ENCODE measurements at regions not wholly inside any gene's neighbourhood (a gene's known extent, or its start where the extent isn't known, plus 50 kb on each side); places are given as distances from the start of the nearest gene placed in this dataset.

- Histone ChIP-seq H3K27ac (ENCODE audit: low read length, poor library complexity, severe bottlenecking) (no peak overlapping the region), H2BK5ac (ENCODE audit: low read depth, low read length, poor library complexity, severe bottlenecking) (no peak overlapping the region), H3K79me1 (replicated peaks; ENCODE audit: low read length, poor library complexity, severe bottlenecking) (no peaks in the 10 kb centered on the region), H4K91ac (ENCODE audit: low read length) (no peak overlapping the region), H2AK5ac (ENCODE audit: low read length, severe bottlenecking) (no peak overlapping the region), H3K23ac (ENCODE audit: low read length in 2 of 2) (no peak overlapping the region), H3K4me3 (ENCODE audit: insufficient read depth in 1 of 2, low read depth in 1 of 2, low read length in 2 of 2) (no peak overlapping the region), H3K4ac (ENCODE audit: low read depth in 1 of 2, low read length in 2 of 2) (no peak overlapping the region), H2BK15ac (ENCODE audit: low read depth, poor library complexity, severe bottlenecking) (no peak overlapping the region), H3K36me3 (ENCODE audit: control insufficient read depth in 1 of 2, insufficient read depth in 2 of 2, low read depth in 1 of 2, low read length in 2 of 2) (no peaks in the 10 kb centered on the region), H2AFZ (ENCODE audit: low read depth, low read length) (no peak overlapping the region), H3K14ac (ENCODE audit: low read length in 2 of 2) (no peak overlapping the region), H2BK120ac (ENCODE audit: low read depth, low read length) (no peak overlapping the region), H2BK12ac (ENCODE audit: low read length in 2 of 2) (no peak overlapping the region), H3K18ac (ENCODE audit: low read depth in 1 of 2, low read length in 2 of 2) (no peak overlapping the region), H3K9me3 (ENCODE audit: control insufficient read depth, low read length) (no peaks in the 10 kb centered on the region), H3K4me1 (ENCODE audit: control insufficient read depth, insufficient read depth, low read depth, low read length) (no peaks in the 10 kb centered on the region), H3K27me3 (ENCODE audit: control insufficient read depth in 1 of 2, insufficient read depth in 1 of 2, low read length in 2 of 2) (peaks cover 0 to 51% of the 10 kb centered on the region in 2 experiments), H3K9ac (ENCODE audit: low read length) (no peak overlapping the region), H4K8ac (ENCODE audit: low read length) (no peak overlapping the region), H3K4me2 (ENCODE audit: low read length, poor library complexity, severe bottlenecking) (no peak overlapping the region)
- 85% methylated on average over 14 of the region's 14 CpGs for WGBS
- DNase-seq: no peak
Measured at GRCh38 chr6:170211404-170212025, 79.4 kb downstream of the DLL1 start.

- no peaks in the 10 kb centered on the region for H3K79me1 ChIP-seq (replicated peaks; ENCODE audit: low read length, poor library complexity, severe bottlenecking)
- H3K18ac ChIP-seq (ENCODE audit: low read depth in 1 of 2, low read length in 2 of 2): no peak overlapping the region
- H4K8ac ChIP-seq (ENCODE audit: low read length): no peak overlapping the region
- H3K9me3 ChIP-seq (ENCODE audit: control insufficient read depth, low read length): no peaks in the 10 kb centered on the region
- H3K36me3 ChIP-seq (ENCODE audit: control insufficient read depth in 1 of 2, insufficient read depth in 2 of 2, low read depth in 1 of 2, low read length in 2 of 2): no peaks in the 10 kb centered on the region
- no peak overlapping the region for H2AFZ ChIP-seq (ENCODE audit: low read depth, low read length)
- H2BK5ac ChIP-seq (ENCODE audit: low read depth, low read length, poor library complexity, severe bottlenecking): no peak overlapping the region
- H3K9ac ChIP-seq (ENCODE audit: low read length): no peak overlapping the region
- H3K4me1 ChIP-seq (ENCODE audit: control insufficient read depth, insufficient read depth, low read depth, low read length): no peaks in the 10 kb centered on the region
- H3K14ac ChIP-seq (ENCODE audit: low read length in 2 of 2): no peak overlapping the region
- H2AK5ac ChIP-seq (ENCODE audit: low read length, severe bottlenecking): no peak overlapping the region
- no peak overlapping the region for H2BK120ac ChIP-seq (ENCODE audit: low read depth, low read length)
- H2BK15ac ChIP-seq (ENCODE audit: low read depth, poor library complexity, severe bottlenecking): no peak overlapping the region
- H3K4ac ChIP-seq (ENCODE audit: low read depth in 1 of 2, low read length in 2 of 2): no peak overlapping the region
- H3K4me2 ChIP-seq (ENCODE audit: low read length, poor library complexity, severe bottlenecking): no peak overlapping the region
- no peak for DNase-seq
- H3K23ac ChIP-seq (ENCODE audit: low read length in 2 of 2): no peak overlapping the region
- H4K91ac ChIP-seq (ENCODE audit: low read length): no peak overlapping the region
- no peak overlapping the region for H3K27ac ChIP-seq (ENCODE audit: low read length, poor library complexity, severe bottlenecking)
- no peak overlapping the region for H2BK12ac ChIP-seq (ENCODE audit: low read length in 2 of 2)
- H3K4me3 ChIP-seq (ENCODE audit: insufficient read depth in 1 of 2, low read depth in 1 of 2, low read length in 2 of 2): no peak overlapping the region
- 74% methylated on average over 9 of the region's 11 CpGs for WGBS
- H3K27me3 ChIP-seq (ENCODE audit: control insufficient read depth in 1 of 2, insufficient read depth in 1 of 2, low read length in 2 of 2): peaks cover 0 to 51% of the 10 kb centered on the region in 2 experiments
Measured at GRCh38 chr6:170210651-170211403, 80.1 kb downstream of the DLL1 start.

- H3K4me3 ChIP-seq (ENCODE audit: insufficient read depth in 1 of 2, low read depth in 1 of 2, low read length in 2 of 2): no peak overlapping the region
Measured at GRCh38 chr6:170210026-170210390, 80.9 kb downstream of the DLL1 start.

GRCh38 chr6:170209354-170210025, 81.4 kb downstream of the DLL1 start:
- H2BK12ac ChIP-seq (ENCODE audit: low read length in 2 of 2): no peak overlapping the region
- no peak overlapping the region for H4K91ac ChIP-seq (ENCODE audit: low read length)
- H2BK120ac ChIP-seq (ENCODE audit: low read depth, low read length): no peak overlapping the region
- no peaks in the 10 kb centered on the region for H3K4me1 ChIP-seq (ENCODE audit: control insufficient read depth, insufficient read depth, low read depth, low read length)
- H2AFZ ChIP-seq (ENCODE audit: low read depth, low read length): no peak overlapping the region
- no peak overlapping the region for H2AK5ac ChIP-seq (ENCODE audit: low read length, severe bottlenecking)
- H3K9me3 ChIP-seq (ENCODE audit: control insufficient read depth, low read length): no peaks in the 10 kb centered on the region
- H4K8ac ChIP-seq (ENCODE audit: low read length): no peak overlapping the region
- H3K18ac ChIP-seq (ENCODE audit: low read depth in 1 of 2, low read length in 2 of 2): no peak overlapping the region
- WGBS: 83% methylated on average over 22 of the region's 22 CpGs
- no peak overlapping the region for H2BK5ac ChIP-seq (ENCODE audit: low read depth, low read length, poor library complexity, severe bottlenecking)
- no peak overlapping the region for H3K27ac ChIP-seq (ENCODE audit: low read length, poor library complexity, severe bottlenecking)
- H3K4me3 ChIP-seq (ENCODE audit: insufficient read depth in 1 of 2, low read depth in 1 of 2, low read length in 2 of 2): no peak overlapping the region
- H3K4ac ChIP-seq (ENCODE audit: low read depth in 1 of 2, low read length in 2 of 2): no peak overlapping the region
- peaks cover 0 to 51% of the 10 kb centered on the region in 2 experiments for H3K27me3 ChIP-seq (ENCODE audit: control insufficient read depth in 1 of 2, insufficient read depth in 1 of 2, low read length in 2 of 2)
- H3K23ac ChIP-seq (ENCODE audit: low read length in 2 of 2): no peak overlapping the region
- H2BK15ac ChIP-seq (ENCODE audit: low read depth, poor library complexity, severe bottlenecking): no peak overlapping the region
- no peak for DNase-seq
- H3K4me2 ChIP-seq (ENCODE audit: low read length, poor library complexity, severe bottlenecking): no peak overlapping the region
- no peak overlapping the region for H3K14ac ChIP-seq (ENCODE audit: low read length in 2 of 2)
- H3K9ac ChIP-seq (ENCODE audit: low read length): no peak overlapping the region
- no peaks in the 10 kb centered on the region for H3K36me3 ChIP-seq (ENCODE audit: control insufficient read depth in 1 of 2, insufficient read depth in 2 of 2, low read depth in 1 of 2, low read length in 2 of 2)
- H3K79me1 ChIP-seq (replicated peaks; ENCODE audit: low read length, poor library complexity, severe bottlenecking): no peaks in the 10 kb centered on the region

More at GRCh38 chr6:170210026-170210390, 80.9 kb downstream of the DLL1 start:
- Histone ChIP-seq H2BK15ac (ENCODE audit: low read depth, poor library complexity, severe bottlenecking) (no peak overlapping the region), H3K27ac (ENCODE audit: low read length, poor library complexity, severe bottlenecking) (no peak overlapping the region), H3K4ac (ENCODE audit: low read depth in 1 of 2, low read length in 2 of 2) (no peak overlapping the region), H3K4me1 (ENCODE audit: control insufficient read depth, insufficient read depth, low read depth, low read length) (no peaks in the 10 kb centered on the region), H2BK5ac (ENCODE audit: low read depth, low read length, poor library complexity, severe bottlenecking) (no peak overlapping the region), H4K8ac (ENCODE audit: low read length) (no peak overlapping the region), H3K18ac (ENCODE audit: low read depth in 1 of 2, low read length in 2 of 2) (no peak overlapping the region), H3K9me3 (ENCODE audit: control insufficient read depth, low read length) (no peaks in the 10 kb centered on the region), H2BK120ac (ENCODE audit: low read depth, low read length) (no peak overlapping the region), H2BK12ac (ENCODE audit: low read length in 2 of 2) (no peak overlapping the region), H3K27me3 (ENCODE audit: control insufficient read depth in 1 of 2, insufficient read depth in 1 of 2, low read length in 2 of 2) (peaks cover 0 to 51% of the 10 kb centered on the region in 2 experiments), H3K9ac (ENCODE audit: low read length) (no peak overlapping the region), H2AK5ac (ENCODE audit: low read length, severe bottlenecking) (no peak overlapping the region), H3K4me2 (ENCODE audit: low read length, poor library complexity, severe bottlenecking) (no peak overlapping the region), H4K91ac (ENCODE audit: low read length) (no peak overlapping the region), H3K14ac (ENCODE audit: low read length in 2 of 2) (no peak overlapping the region), H3K79me1 (replicated peaks; ENCODE audit: low read length, poor library complexity, severe bottlenecking) (no peaks in the 10 kb centered on the region), H3K23ac (ENCODE audit: low read length in 2 of 2) (no peak overlapping the region), H3K36me3 (ENCODE audit: control insufficient read depth in 1 of 2, insufficient read depth in 2 of 2, low read depth in 1 of 2, low read length in 2 of 2) (no peaks in the 10 kb centered on the region), H2AFZ (ENCODE audit: low read depth, low read length) (no peak overlapping the region)
- 87% methylated on average over 20 of the region's 20 CpGs for WGBS
- DNase-seq: no peak

Data from mesenchymal stem cell (in vitro differentiated cells and primary cell).